ENCODE measurements at regions not wholly inside any gene's neighbourhood (a gene's known extent, or its start where the extent isn't known, plus 50 kb on each side); places are given as distances from the start of the nearest gene placed in this dataset.

DNA sequence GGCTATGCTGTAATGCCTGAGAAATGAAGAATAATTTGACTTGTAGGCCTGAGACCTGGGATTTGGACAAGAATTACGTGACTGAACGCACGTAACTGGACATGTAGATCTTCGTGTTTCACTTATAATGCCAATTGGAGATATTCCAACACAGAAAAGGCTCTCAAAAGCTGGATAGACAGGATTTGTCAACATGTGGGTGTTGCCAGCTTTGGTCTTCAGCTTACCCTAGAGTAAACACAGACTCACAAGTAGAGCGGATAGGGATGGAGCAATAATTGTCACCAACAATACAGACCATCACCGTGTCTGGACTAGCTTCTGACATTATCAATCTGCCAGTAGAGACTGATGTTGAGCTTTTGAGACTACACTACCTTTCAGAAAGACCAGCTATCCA is 1511.0 kb upstream of the ADGRL3 start:
- no peak overlapping the region for H3K4me3 ChIP-seq
- in situ Hi-C loops (cut with MboI) = no loop called here
- TF ChIP-seq HDAC6 (IDR thresholded peaks at IDR 0.05; ENCODE audit: unreplicated experiment) (no peak), CEBPB (IDR thresholded peaks at IDR 0.05; ENCODE audit: borderline replicate concordance in 1 of 2, low read depth in 2 of 2, low read length in 2 of 2) (no peak), DPF2 (IDR thresholded peaks at IDR 0.05) (no peak)
- TF ChIP-seq, protein P1, sequence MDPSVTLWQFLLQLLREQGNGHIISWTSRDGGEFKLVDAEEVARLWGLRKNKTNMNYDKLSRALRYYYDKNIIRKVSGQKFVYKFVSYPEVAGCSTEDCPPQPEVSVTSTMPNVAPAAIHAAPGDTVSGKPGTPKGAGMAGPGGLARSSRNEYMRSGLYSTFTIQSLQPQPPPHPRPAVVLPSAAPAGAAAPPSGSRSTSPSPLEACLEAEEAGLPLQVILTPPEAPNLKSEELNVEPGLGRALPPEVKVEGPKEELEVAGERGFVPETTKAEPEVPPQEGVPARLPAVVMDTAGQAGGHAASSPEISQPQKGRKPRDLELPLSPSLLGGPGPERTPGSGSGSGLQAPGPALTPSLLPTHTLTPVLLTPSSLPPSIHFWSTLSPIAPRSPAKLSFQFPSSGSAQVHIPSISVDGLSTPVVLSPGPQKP (IDR thresholded peaks at IDR 0.05; ENCODE audit: low read depth, low read length) = no peak
- TF ChIP-seq, protein P2, sequence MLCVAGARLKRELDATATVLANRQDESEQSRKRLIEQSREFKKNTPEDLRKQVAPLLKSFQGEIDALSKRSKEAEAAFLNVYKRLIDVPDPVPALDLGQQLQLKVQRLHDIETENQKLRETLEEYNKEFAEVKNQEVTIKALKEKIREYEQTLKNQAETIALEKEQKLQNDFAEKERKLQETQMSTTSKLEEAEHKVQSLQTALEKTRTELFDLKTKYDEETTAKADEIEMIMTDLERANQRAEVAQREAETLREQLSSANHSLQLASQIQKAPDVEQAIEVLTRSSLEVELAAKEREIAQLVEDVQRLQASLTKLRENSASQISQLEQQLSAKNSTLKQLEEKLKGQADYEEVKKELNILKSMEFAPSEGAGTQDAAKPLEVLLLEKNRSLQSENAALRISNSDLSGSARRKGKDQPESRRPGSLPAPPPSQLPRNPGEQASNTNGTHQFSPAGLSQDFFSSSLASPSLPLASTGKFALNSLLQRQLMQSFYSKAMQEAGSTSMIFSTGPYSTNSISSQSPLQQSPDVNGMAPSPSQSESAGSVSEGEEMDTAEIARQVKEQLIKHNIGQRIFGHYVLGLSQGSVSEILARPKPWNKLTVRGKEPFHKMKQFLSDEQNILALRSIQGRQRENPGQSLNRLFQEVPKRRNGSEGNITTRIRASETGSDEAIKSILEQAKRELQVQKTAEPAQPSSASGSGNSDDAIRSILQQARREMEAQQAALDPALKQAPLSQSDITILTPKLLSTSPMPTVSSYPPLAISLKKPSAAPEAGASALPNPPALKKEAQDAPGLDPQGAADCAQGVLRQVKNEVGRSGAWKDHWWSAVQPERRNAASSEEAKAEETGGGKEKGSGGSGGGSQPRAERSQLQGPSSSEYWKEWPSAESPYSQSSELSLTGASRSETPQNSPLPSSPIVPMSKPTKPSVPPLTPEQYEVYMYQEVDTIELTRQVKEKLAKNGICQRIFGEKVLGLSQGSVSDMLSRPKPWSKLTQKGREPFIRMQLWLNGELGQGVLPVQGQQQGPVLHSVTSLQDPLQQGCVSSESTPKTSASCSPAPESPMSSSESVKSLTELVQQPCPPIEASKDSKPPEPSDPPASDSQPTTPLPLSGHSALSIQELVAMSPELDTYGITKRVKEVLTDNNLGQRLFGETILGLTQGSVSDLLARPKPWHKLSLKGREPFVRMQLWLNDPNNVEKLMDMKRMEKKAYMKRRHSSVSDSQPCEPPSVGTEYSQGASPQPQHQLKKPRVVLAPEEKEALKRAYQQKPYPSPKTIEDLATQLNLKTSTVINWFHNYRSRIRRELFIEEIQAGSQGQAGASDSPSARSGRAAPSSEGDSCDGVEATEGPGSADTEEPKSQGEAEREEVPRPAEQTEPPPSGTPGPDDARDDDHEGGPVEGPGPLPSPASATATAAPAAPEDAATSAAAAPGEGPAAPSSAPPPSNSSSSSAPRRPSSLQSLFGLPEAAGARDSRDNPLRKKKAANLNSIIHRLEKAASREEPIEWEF (IDR thresholded peaks at IDR 0.05; ENCODE audit: insufficient replicate concordance, low read depth, low read length) = no peak
- ATAC-seq (no peak), DNase-seq (ENCODE audit: low read depth, low spot score) (no peak), FAIRE-seq (no peak)
- POLR2A ChIA-PET = no interaction called here
- intact Hi-C loops (cut with micrococcal nuclease; ENCODE audit: unreplicated experiment) = no loop called here
- H3K9ac ChIP-seq (ENCODE audit: control insufficient read depth, insufficient read depth, low read length) = no peak overlapping the region
- no peak overlapping the region for H3K27ac ChIP-seq (ENCODE audit: control insufficient read depth, insufficient read depth)
- H2AFZ ChIP-seq (ENCODE audit: control insufficient read depth, low read depth, low read length) = no peak overlapping the region
- H3K27me3 ChIP-seq (replicated peaks in 1 of 2; ENCODE audit: control insufficient read depth in 2 of 2, insufficient read depth in 2 of 2, low read length in 1 of 2) = no peaks in the 10 kb centered on the region
- RAD21 ChIA-PET (ENCODE audit: unreplicated experiment) = no interaction called here
- under 1% methylated on average over 6 of the region's 6 CpGs for WGBS (ENCODE audit: insufficient coverage, insufficient replicate concordance, low lambda C conversion rate, missing lambda C conversion rate)
- H3K36me3 ChIP-seq (ENCODE audit: control insufficient read depth in 2 of 2, insufficient read depth in 2 of 2, low read length in 1 of 2) = no peaks in the 10 kb centered on the region
- H3K79me2 ChIP-seq (ENCODE audit: control insufficient read depth, insufficient read depth, low read length) = no peaks in the 10 kb centered on the region
- SMC1A ChIA-PET (ENCODE audit: uncharacterized antibody, unreplicated experiment) = no interaction called here
- no TSS peak for BruUV-seq (replicated peaks)
- H4K20me1 ChIP-seq (ENCODE audit: control insufficient read depth, insufficient read depth) = no peaks in the 10 kb centered on the region
- CTCF ChIA-PET = no interaction called here
- no peaks in the 10 kb centered on the region for H3K4me1 ChIP-seq (ENCODE audit: control insufficient read depth, insufficient read depth, low read length)
- H3K4me2 ChIP-seq (ENCODE audit: control insufficient read depth, insufficient read depth) = no peak overlapping the region
- H3K9me3 ChIP-seq (replicated peaks; ENCODE audit: control insufficient read depth, insufficient read depth, low read length) = no peaks in the 10 kb centered on the region

Measured in GM12878 (cell line).